ENCODE measurements at regions not wholly inside any gene's neighbourhood (a gene's known extent, or its start where the extent isn't known, plus 50 kb on each side); places are given as distances from the start of the nearest gene placed in this dataset.

DNA sequence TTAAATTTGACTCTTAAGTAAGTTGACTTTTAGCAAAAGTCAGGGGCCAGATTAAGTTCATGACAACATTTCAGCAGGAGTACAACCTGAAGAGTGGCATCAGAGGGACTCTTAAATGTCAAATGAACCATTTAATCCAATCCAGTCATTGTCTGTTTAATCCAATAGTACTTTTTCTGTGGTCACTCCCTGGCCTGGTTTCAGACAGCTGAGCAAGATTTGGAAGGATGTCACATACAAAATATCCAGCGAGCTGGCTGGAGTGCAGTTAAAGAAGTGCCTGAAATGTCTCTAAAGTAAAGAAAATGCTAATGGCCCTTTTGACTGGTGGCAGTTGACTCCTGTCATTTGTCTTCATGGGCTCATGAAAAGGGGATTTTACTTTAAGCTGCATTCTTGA is 1082.1 kb downstream of the AACS start:
- in situ Hi-C loops (cut with MboI; ENCODE audit: low sequenced_read_pairs): no loop called here

GRCh38 chr12:126156806-126157574 is 1091.8 kb downstream of the AACS start:
- in situ Hi-C loops (cut with MboI; ENCODE audit: low sequenced_read_pairs): no loop called here

DNA sequence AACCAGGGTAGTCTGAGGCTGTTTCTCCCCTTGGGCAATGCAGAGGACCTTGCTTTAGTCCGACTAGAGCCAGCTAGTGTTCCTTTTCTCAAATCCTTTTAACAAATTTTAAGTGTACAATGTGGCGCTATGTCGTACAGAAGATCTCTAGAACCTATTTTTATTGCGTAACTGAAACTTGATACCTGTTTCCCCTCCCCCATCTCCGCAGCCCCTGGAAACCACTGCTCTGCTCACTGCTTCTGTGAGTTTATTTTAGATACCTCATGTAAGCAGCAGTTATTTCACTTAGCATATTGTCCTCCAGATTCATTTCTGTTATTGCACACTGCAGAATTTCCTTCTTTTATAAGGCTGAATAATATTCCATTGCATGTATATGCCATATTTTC is 1092.3 kb downstream of the AACS start:
- in situ Hi-C loops (cut with MboI; ENCODE audit: low sequenced_read_pairs): no loop called here

- in situ Hi-C loops (cut with MboI; ENCODE audit: low sequenced_read_pairs): no loop called here
These were observed 1093.9 kb downstream of the AACS start for GRCh38 chr12:126159139-126159538.

DNA sequence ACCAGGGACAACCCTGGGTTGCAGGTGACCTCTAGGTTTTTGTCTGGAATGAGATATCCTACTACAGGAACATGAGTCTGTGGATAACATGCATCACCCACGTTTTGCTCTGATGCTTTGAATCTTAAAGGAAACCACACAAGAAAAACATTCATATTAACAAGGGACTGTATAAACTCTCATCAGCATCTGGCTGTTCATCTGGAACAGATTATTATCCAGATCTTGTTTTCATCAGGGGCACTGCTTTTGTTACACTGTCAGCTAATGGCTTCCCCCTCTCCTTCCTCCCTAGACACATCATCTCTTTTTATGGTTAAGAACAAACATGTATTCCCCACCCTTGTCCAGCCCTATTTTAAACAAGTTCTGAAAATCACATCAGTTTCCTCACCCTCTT is 1095.7 kb downstream of the AACS start:
- in situ Hi-C loops (cut with MboI; ENCODE audit: low sequenced_read_pairs): no loop called here

DNA sequence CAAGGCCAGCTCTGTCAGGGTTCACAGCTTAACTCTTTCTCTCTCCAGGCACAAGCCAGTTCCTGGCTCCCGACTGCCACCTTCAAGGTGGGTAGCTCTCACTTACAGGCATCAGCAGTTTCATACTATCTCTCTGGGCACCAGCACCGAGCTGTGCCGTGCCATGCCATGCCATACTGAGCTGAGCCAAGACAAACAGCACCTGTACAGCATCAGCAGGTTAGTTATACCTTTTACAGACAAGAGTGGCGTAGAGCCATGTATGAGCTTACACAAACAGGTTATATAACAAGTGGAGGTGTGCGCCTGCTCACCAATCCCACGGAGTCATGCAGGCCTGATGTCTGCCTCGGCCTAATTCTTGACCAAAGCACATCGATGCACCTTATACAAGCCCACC is 1098.7 kb downstream of the AACS start:
- in situ Hi-C loops (cut with MboI; ENCODE audit: low sequenced_read_pairs): no loop called here

- in situ Hi-C loops (cut with MboI; ENCODE audit: low sequenced_read_pairs): no loop called here
These were observed 1106.8 kb downstream of the AACS start for GRCh38 chr12:126171937-126172559.

- in situ Hi-C loops (cut with MboI; ENCODE audit: low sequenced_read_pairs): no loop called here
These were observed 1117.5 kb downstream of the AACS start for GRCh38 chr12:126182619-126183236.

DNA sequence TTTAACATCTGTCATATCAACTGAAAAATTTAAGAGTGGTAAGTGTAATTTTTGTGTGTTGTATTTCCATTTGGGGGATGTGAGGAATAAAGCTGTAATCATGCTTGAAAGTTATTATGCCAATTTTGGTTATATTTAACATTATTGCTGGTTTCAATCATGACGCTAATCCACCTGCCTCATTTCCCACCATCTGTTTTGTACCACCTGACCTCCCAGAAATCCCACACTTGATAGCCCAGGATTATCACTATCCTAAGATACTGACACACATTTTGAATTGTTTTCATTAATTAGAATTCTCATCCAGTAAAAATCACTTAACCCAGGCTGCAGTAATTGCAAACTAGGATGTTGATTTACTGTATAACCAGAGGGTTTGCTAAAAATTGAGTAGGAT is 1119.8 kb downstream of the AACS start:
- in situ Hi-C loops (cut with MboI; ENCODE audit: low sequenced_read_pairs): no loop called here

DNA sequence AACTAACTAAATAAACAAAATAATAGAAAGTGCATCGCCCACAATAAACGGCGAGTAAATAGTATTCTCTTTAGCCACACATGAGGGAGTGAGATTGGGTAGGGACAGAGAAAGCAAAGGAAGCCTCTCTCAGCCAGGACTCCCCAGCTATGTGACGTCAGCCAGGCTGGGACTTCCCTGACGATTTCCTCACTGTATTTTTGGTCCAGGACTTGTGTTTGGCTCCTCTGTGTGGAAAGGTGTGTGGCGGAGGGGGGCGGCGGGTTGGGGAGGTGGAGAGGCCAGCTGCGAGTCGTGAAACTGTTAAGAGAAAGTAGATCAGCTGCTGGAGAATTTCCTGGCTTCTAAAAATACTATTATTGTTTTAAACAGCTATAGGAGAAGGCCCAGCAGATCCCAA is 1124.6 kb downstream of the AACS start:
- in situ Hi-C loops (cut with MboI; ENCODE audit: low sequenced_read_pairs): no loop called here

- in situ Hi-C loops (cut with MboI; ENCODE audit: low sequenced_read_pairs): no loop called here
These were observed 1126.0 kb downstream of the AACS start for GRCh38 chr12:126191031-126191891.

DNA sequence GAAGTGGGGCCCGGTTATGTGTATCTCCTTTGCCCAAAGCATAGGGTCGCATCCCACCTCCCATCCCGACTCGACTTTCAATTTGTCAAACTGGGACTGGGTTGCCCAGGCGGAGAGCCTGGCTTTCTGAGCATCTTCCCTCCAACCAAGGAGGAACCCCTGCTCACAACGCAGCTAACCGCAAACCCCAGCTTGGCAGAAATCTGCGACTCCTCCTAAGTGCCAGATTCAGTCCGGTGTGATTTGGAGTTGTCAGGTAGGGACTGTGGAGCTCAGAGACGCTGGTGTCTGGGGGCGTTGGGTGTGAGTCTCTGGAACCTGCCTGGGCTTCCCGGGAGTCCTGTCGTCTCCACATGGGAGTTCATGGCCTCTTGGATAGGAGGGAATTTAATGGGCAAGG is 1126.7 kb downstream of the AACS start:
- in situ Hi-C loops (cut with MboI; ENCODE audit: low sequenced_read_pairs): no loop called here

GRCh38 chr12:126193190-126193589 is 1128.0 kb downstream of the AACS start:
- in situ Hi-C loops (cut with MboI; ENCODE audit: low sequenced_read_pairs): no loop called here

DNA sequence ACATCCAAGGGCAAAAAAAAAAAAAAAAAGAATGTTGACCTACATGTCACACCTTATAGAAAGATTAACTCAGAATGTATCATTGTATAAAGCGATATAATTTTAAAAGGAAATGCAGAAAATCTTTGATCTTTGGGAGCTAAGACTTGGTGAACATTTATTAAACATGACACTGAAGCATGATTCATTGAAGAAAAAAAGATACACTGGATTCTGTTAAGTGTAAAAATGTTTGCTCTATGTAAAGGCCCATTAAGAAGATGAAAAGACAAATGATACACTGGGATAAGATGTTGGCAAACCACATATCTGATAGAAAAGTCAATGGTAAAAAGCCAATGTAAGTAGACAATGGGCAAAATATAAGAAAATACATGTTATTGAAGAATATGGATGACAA is 1131.0 kb downstream of the AACS start:
- in situ Hi-C loops (cut with MboI; ENCODE audit: low sequenced_read_pairs): no loop called here

GRCh38 chr12:126198516-126198915 is 1133.3 kb downstream of the AACS start:
- in situ Hi-C loops (cut with MboI; ENCODE audit: low sequenced_read_pairs): no loop called here

DNA sequence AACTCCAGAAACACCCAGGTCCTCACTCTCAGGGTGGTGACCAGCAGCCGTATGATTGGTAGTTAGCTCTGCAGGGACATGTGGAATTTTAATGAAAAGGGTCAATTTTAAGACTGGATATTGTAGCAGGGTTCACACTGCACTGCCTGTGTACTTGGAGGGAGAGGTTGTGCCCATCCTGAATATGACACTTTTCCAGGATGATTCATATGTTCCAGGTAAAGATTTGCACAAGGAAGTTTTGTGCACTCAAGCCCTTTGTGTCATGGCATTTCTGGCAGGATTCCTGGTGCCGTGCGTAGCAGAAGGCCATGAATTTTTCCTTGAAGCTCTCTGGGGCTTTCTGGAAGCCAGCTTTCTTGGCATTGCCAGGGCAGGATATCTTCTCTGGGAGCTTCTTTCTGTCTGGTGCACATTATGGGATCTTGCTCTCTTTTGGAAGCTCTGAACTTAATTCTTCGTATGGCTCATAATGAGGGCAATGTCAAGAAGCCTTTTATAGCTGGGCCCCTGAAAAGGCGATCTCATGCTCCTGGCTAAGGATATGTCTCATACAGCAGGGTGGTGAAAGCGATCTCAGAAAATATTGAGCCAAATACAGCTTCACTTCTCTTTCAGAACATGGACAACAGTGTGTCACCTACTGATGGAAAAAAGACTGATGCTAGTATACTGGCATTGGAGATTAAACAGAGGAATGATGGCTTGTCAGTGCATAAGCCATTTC is 1133.9 kb downstream of the AACS start:
- in situ Hi-C loops (cut with MboI; ENCODE audit: low sequenced_read_pairs): no loop called here

DNA sequence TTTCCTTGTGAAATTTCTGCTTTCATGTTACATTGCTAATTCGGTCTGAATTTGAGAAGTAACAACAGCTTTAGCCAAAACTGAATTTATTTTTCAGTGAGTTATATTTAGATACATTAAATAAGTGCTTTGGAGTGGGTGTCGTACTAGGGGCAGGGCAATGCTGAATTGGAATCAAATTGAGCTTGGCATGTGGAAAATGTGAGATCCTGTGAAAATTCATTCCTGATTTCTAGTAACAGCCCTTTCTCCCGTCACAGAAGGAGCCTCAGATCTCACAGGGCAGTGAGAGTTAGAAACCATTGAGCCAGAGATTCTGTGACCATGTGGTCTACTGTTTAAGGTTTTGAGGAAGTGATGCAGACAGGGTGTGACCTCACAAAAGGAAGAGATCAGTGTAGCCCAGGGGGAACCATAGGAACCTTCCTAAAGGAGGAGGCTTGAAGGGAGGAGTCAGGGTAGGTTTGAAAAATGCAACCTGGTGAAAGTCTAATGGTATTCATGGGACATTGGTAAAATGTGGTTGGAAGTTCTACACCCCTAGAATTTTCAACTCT is 1136.8 kb downstream of the AACS start:
- in situ Hi-C loops (cut with MboI; ENCODE audit: low sequenced_read_pairs): no loop called here

DNA sequence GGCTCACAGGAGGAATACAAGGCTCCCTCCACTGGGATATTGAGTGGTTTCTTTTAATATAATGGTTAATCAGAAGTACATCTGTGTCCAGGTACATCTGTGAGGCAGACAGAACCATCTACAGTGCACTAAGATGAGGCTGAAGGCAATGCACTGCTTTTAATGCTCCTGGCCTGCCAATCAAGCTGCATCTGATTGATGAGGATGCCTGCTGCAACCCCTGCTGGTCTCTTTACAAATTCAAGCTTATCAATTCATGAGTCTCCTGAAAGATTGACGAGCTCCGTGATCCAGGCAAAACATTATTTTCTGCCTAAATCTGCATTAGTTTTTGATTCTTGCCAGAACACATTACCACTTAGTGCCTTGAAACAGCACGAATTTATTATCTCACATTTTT is 1139.1 kb downstream of the AACS start:
- in situ Hi-C loops (cut with MboI; ENCODE audit: low sequenced_read_pairs): no loop called here

GRCh38 chr12:126210026-126210425 is 1144.8 kb downstream of the AACS start:
- in situ Hi-C loops (cut with MboI; ENCODE audit: low sequenced_read_pairs): no loop called here

GRCh38 chr12:126210448-126210847 is 1145.2 kb downstream of the AACS start:
- in situ Hi-C loops (cut with MboI; ENCODE audit: low sequenced_read_pairs): no loop called here

Measured in HL-60/S4 (cell line).